Testis (tissue), 2 donors: ENCODE measurements at regions not wholly inside any gene's neighbourhood (a gene's known extent, or its start where the extent isn't known, plus 50 kb on each side); places are given as distances from the start of the nearest gene placed in this dataset.

Experiments used
- POLR2A ChIP-seq: fragments of 450-650 bp; IDR thresholded peaks from one replicate; pipeline ENCODE4 v1.6.1; 2017; ENCODE audit warnings: antibody characterized with exemption, mild to moderate bottlenecking, moderate library complexity
- TF ChIP-seq, protein P1 (sequence below), 3 experiments: fragments of 450-650 bp in 2 of 3; fragments of 200-600 bp in 1 of 3; sonication (generic) in 1 of 3; IDR thresholded peaks; one replicate each; pipeline ENCODE4 v1.5.1; 2016 to 2019; ENCODE audit warnings: antibody characterized with exemption in 3 of 3, mild to moderate bottlenecking in 2 of 3, moderate library complexity in 1 of 3

DNA sequence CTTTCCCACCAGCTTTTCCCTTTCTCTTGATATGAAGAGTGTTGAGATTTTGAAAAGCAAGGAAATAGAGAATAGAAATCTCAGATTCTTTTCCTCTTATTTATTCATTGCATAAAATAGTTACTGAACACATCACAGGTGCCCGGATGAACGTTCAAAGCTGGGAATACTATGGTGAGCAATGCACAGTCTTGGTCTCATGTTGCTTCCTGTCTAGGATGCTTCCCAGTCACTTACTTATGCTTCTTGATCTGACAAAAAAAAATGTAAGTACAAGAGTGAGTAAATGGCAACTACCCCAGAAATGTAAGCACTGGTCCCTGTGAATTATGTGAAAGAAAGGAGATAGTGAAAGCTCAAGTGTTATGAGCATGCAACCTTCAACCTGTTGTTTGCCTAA, 153.5 kb upstream of the S1PR3 start:
- TF ChIP-seq, protein P1, sequence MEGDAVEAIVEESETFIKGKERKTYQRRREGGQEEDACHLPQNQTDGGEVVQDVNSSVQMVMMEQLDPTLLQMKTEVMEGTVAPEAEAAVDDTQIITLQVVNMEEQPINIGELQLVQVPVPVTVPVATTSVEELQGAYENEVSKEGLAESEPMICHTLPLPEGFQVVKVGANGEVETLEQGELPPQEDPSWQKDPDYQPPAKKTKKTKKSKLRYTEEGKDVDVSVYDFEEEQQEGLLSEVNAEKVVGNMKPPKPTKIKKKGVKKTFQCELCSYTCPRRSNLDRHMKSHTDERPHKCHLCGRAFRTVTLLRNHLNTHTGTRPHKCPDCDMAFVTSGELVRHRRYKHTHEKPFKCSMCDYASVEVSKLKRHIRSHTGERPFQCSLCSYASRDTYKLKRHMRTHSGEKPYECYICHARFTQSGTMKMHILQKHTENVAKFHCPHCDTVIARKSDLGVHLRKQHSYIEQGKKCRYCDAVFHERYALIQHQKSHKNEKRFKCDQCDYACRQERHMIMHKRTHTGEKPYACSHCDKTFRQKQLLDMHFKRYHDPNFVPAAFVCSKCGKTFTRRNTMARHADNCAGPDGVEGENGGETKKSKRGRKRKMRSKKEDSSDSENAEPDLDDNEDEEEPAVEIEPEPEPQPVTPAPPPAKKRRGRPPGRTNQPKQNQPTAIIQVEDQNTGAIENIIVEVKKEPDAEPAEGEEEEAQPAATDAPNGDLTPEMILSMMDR (IDR thresholded peaks at IDR 0.05), result no peak
- TF ChIP-seq POLR2A, result no peak
